HEK293T (cell line): ENCODE measurements at regions not wholly inside any gene's neighbourhood (a gene's known extent, or its start where the extent isn't known, plus 50 kb on each side); places are given as distances from the start of the nearest gene placed in this dataset.
A peak's percentile ranks its signal among the peaks of the same experiment; 100 is the strongest.

ENCODE experiments used
- CTCF ChIA-PET: fragments of 350-600 bp; formaldehyde crosslinking; extraction: SDS; loops from one replicate; lab custom pipeline; 2021; ENCODE audit warnings: antibody characterized with exemption, inconsistent platforms; lab: Yijun Ruan, JAX
- POLR2A ChIA-PET: fragments of 350-600 bp; formaldehyde crosslinking; extraction: SDS; loops from one replicate; lab custom pipeline; 2020; ENCODE audit warnings: antibody characterized with exemption, inconsistent platforms; lab: Yijun Ruan, JAX
- DNase-seq: peaks from one replicate; pipeline ENCODE4 v3.0.0; 2012; ENCODE audit warnings: mixed read lengths; ENCODE audit errors: extremely low spot score
- ARNT ChIP-seq: fragments of 450-650 bp; IDR thresholded peaks from 2 replicates; pipeline ENCODE4 v1.6.1; 2017; ENCODE audit warnings: mild to moderate bottlenecking
- BHLHE40 ChIP-seq: fragments of 450-650 bp; IDR thresholded peaks from 2 replicates; pipeline ENCODE4 v1.6.1; 2016; ENCODE audit warnings: mild to moderate bottlenecking, moderate library complexity, borderline replicate concordance
- CTBP1 ChIP-seq: fragments of 450-650 bp; IDR thresholded peaks from 2 replicates; pipeline ENCODE4 v1.6.1; 2016; ENCODE audit warnings: borderline replicate concordance
- ELF4 ChIP-seq: fragments of 450-650 bp; IDR thresholded peaks from 2 replicates; pipeline ENCODE4 v1.6.1; 2017; ENCODE audit warnings: antibody characterized with exemption
- FOXA1 ChIP-seq: fragments of 450-650 bp; IDR thresholded peaks from 2 replicates; pipeline ENCODE4 v1.6.1; 2016; ENCODE audit warnings: mild to moderate bottlenecking
- FOXK2 ChIP-seq: fragments of 450-650 bp; IDR thresholded peaks from 2 replicates; pipeline ENCODE4 v1.6.1; 2016; ENCODE audit warnings: mild to moderate bottlenecking
- FOXM1 ChIP-seq: fragments of 450-650 bp; IDR thresholded peaks from 2 replicates; pipeline ENCODE4 v1.6.1; 2017; ENCODE audit warnings: mild to moderate bottlenecking, borderline replicate concordance
- HDGF ChIP-seq: fragments of 450-650 bp; IDR thresholded peaks from 2 replicates; pipeline ENCODE4 v1.6.1; 2017; ENCODE audit warnings: antibody characterized with exemption, borderline replicate concordance
- L3MBTL2 ChIP-seq: fragments of 450-650 bp; conservative IDR thresholded peaks from 2 replicates; pipeline ENCODE4 v1.6.1; 2016; ENCODE audit warnings: mild to moderate bottlenecking
- LEF1 ChIP-seq: fragments of 450-650 bp; IDR thresholded peaks from 2 replicates; pipeline ENCODE4 v1.6.1; 2017; ENCODE audit warnings: mild to moderate bottlenecking, borderline replicate concordance
- NFRKB ChIP-seq: fragments of 450-650 bp; IDR thresholded peaks from 2 replicates; pipeline ENCODE4 v1.6.1; 2016; ENCODE audit warnings: mild to moderate bottlenecking, moderate library complexity
- PKNOX1 ChIP-seq: fragments of 450-650 bp; IDR thresholded peaks from 2 replicates; pipeline ENCODE4 v1.6.1; 2016
- SP1 ChIP-seq: fragments of 450-650 bp; IDR thresholded peaks from 2 replicates; pipeline ENCODE4 v1.6.1; 2017
- SUZ12 ChIP-seq: fragments of 450-650 bp; IDR thresholded peaks from 2 replicates; pipeline ENCODE4 v1.6.1; 2016; ENCODE audit warnings: mild to moderate bottlenecking
- TARDBP ChIP-seq: fragments of 450-650 bp; IDR thresholded peaks from 2 replicates; pipeline ENCODE4 v1.6.1; 2016
- ZNF384 ChIP-seq: fragments of 450-650 bp; IDR thresholded peaks from 2 replicates; pipeline ENCODE4 v1.6.1; 2016

DNA sequence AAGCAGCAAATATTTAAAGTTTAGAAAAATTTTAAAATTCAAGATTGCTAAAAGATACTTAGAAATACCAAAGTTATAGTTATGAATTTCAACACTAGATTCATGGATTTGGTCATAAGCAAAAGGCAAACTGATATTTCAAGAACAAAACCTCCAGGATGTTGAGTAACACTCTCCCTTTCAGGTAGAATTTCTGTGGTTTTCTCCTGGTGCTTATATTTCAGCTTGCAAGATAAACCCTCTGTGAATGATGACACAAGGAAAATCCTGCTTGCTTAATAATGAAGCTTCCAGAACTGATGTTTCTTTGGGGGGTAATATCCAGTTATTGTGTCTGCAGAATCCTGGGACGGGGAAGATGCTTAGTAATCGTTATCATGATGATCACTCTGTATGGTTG is 320.3 kb upstream of the EDNRB start:
- no peak for TF ChIP-seq FOXA1
- TF ChIP-seq LEF1: no peak
- TF ChIP-seq BHLHE40: no peak
- TF ChIP-seq SP1: no peak
- TF ChIP-seq ZNF384: no peak
- TF ChIP-seq ARNT: no peak
- no peak for TF ChIP-seq PKNOX1
- TF ChIP-seq SUZ12: no peak
- no peak for TF ChIP-seq NFRKB
- no peak for TF ChIP-seq TARDBP
- no peak for TF ChIP-seq FOXK2
- no peak for TF ChIP-seq CTBP1
- no peak for DNase-seq
- ChIA-PET POLR2A (no interaction called here), CTCF (no interaction called here)

DNA sequence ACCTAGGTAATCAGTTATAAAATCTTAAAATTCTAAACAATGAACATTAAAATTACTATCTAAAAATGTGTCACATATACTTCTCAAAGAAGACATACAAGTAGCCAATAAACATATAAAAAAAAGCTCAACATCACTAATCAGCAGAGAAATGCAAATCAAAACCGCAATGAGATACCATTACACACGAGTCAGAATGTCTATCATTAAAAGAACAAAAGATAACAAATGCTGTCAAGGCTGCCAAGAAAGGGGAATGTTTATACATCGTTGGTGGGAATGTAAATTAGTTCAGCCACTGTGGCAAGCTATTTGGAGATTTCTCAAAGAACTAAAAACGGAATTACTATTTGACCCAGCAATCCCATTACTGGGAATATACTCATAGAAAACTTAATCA is 310.3 kb upstream of the EDNRB start:
- no peak for DNase-seq
- ChIA-PET CTCF (interaction anchor here (2.0 kb wide), 1 partner anchor 12 kb away, joined by 11 read pairs; no protein-coding TSS in a partner anchor), POLR2A (no interaction called here)
- TF ChIP-seq ZNF384: no peak
- no peak for TF ChIP-seq CTBP1
- no peak for TF ChIP-seq TARDBP
- TF ChIP-seq SP1: no peak
- TF ChIP-seq NFRKB: no peak
- no peak for TF ChIP-seq BHLHE40
- TF ChIP-seq ELF4: no peak
- no peak for TF ChIP-seq ARNT
- no peak for TF ChIP-seq HDGF
- TF ChIP-seq SUZ12: no peak
- TF ChIP-seq FOXA1: no peak
- TF ChIP-seq FOXK2: no peak
- TF ChIP-seq PKNOX1: no peak
- no peak for TF ChIP-seq L3MBTL2
- TF ChIP-seq LEF1: no peak
- TF ChIP-seq FOXM1: no peak

DNA sequence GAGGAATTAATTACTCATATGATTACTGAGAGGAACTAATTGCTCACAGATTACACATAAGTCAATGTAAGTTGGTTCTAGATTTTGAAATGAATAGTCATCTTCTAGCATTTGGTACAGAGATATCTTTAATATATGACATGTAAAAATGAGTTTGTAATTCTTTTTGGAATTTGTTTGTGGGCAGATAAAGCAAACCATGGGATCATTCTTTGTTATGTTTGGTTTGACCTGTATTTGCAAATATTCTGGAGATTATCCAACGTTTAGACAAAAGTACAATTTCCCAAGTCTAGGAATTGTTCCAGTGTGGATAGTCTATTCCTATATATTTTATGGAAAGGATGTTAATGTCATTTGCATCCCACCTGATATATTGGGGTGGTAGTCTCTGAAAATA is 309.6 kb upstream of the EDNRB start:
- POLR2A ChIA-PET: no interaction called here
- CTCF ChIA-PET: interaction anchor here (2.0 kb wide), 1 partner anchor 13 kb away, joined by 11 read pairs; no protein-coding TSS in a partner anchor
- no peak for DNase-seq
- TF ChIP-seq HDGF (no peak), FOXK2 (no peak), ZNF384 (no peak), ARNT (no peak), SUZ12 (no peak), ELF4 (no peak)

DNA sequence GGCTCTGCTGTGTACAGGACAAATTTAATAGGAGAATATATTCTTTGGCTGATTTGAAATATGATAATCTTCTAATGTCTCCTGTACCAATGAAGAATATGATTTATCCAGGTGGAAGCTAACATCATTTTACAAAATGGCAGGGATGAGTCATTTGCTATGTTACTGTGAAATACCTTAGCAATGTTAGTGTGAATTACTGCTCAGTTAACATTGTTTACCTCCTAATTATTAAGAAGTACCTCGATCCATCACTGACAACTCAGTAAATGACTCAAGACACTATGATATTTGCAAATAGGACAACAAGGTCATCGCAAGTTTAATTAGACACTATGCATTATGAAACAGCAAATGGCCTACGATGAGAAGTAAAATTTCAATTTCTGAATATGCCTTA is 309.1 kb upstream of the EDNRB start:
- POLR2A ChIA-PET: no interaction called here
- TF ChIP-seq FOXA1 (no peak), SP1 (no peak), SUZ12 (no peak), NFRKB (no peak), CTBP1 (no peak), ELF4 (no peak), L3MBTL2 (no peak), HDGF (no peak), FOXM1 (no peak), LEF1 (no peak), ARNT (no peak), TARDBP (no peak), BHLHE40 (no peak), FOXK2 (no peak), ZNF384 (no peak), PKNOX1 (no peak)

GRCh38 chr13:78215458-78216108 is 297.0 kb upstream of the EDNRB start:
- TF ChIP-seq CTBP1 (peak; percentile 85; the same call in 1 of the 2 replicates), L3MBTL2 (no peak), ZNF384 (peak; percentile 96), FOXM1 (no peak), BHLHE40 (no peak), ELF4 (no peak), PKNOX1 (peak; percentile 63), SUZ12 (no peak)
- CTCF ChIA-PET: interaction anchor here (1.2 to 1.7 kb wide), 2 partner anchors 25 to 228 kb away, joined by 3 to 5 read pairs; no protein-coding TSS in a partner anchor
- POLR2A ChIA-PET: no interaction called here
- no peak for DNase-seq

More for the DNA sequence above, 309.1 kb upstream of the EDNRB start:
- CTCF ChIA-PET: no interaction called here
- no peak for DNase-seq
